ENCODE measurements at regions not wholly inside any gene's neighbourhood (a gene's known extent, or its start where the extent isn't known, plus 50 kb on each side); places are given as distances from the start of the nearest gene placed in this dataset.

GRCh38 chr10:85231534-85232270 is 903.3 kb downstream of the CCSER2 start:
- DNase-seq (no peak), ATAC-seq (replicated peaks in 1 of 4) (no peak)
- WGBS (ENCODE audit: insufficient coverage) = 71% methylated on average over 1 of the region's 3 CpGs
- no peaks in the 10 kb centered on the region for H3K4me1 Mint-ChIP-seq
- no peaks in the 10 kb centered on the region for H3K4me1 ChIP-seq (ENCODE audit: control insufficient read depth in 1 of 2, extremely low read depth in 1 of 2, insufficient read depth in 2 of 2, low read length in 2 of 2)
- no peaks in the 10 kb centered on the region for H3K36me3 Mint-ChIP-seq
- H3K27me3 Mint-ChIP-seq = no peaks in the 10 kb centered on the region
- no peaks in the 10 kb centered on the region for H3K27me3 ChIP-seq (replicated peaks in 1 of 2; ENCODE audit: control insufficient read depth in 2 of 2, extremely low read depth in 1 of 2, insufficient read depth in 2 of 2, low read length in 1 of 2)
- H3K27ac Mint-ChIP-seq = no peak overlapping the region
- H3K27ac ChIP-seq (ENCODE audit: low read length) = no peak overlapping the region
- no peaks in the 10 kb centered on the region for H3K9me3 ChIP-seq
- ChIA-PET CTCF (no interaction called here), POLR2A (no interaction called here)
- H3K9me3 Mint-ChIP-seq = peaks cover 0 to 9% (median 0%) of the 10 kb centered on the region in 3 donors
- no peaks in the 10 kb centered on the region for H3K36me3 ChIP-seq (ENCODE audit: control insufficient read depth in 2 of 2, extremely low read depth in 1 of 2, insufficient read depth in 1 of 2, low read length in 1 of 2)
- no peak overlapping the region for H3K4me3 ChIP-seq (ENCODE audit: control insufficient read depth in 1 of 2, extremely low read depth in 1 of 2, low read length in 1 of 2)
- no peak overlapping the region for H3K4me3 Mint-ChIP-seq

GRCh38 chr10:85235258-85235657 is 906.9 kb downstream of the CCSER2 start:
- Mint-ChIP-seq H3K9me3 (peaks cover 0 to 4% (median 3%) of the 10 kb centered on the region in 3 donors), H3K36me3 (no peaks in the 10 kb centered on the region), H3K4me1 (no peaks in the 10 kb centered on the region), H3K4me3 (no peak overlapping the region), H3K27me3 (no peaks in the 10 kb centered on the region), H3K27ac (no peak overlapping the region)
- Histone ChIP-seq H3K4me1 (ENCODE audit: control insufficient read depth in 1 of 2, extremely low read depth in 1 of 2, insufficient read depth in 2 of 2, low read length in 2 of 2) (no peaks in the 10 kb centered on the region), H3K36me3 (ENCODE audit: control insufficient read depth in 2 of 2, extremely low read depth in 1 of 2, insufficient read depth in 1 of 2, low read length in 1 of 2) (no peaks in the 10 kb centered on the region), H3K4me3 (ENCODE audit: control insufficient read depth in 1 of 2, extremely low read depth in 1 of 2, low read length in 1 of 2) (no peak overlapping the region), H3K9me3 (no peaks in the 10 kb centered on the region), H3K27me3 (replicated peaks in 1 of 2; ENCODE audit: control insufficient read depth in 2 of 2, extremely low read depth in 1 of 2, insufficient read depth in 2 of 2, low read length in 1 of 2) (no peaks in the 10 kb centered on the region), H3K27ac (ENCODE audit: low read length) (no peak overlapping the region)
- POLR2A ChIA-PET = no interaction called here
- no peak for ATAC-seq (replicated peaks in 1 of 4)
- CTCF ChIA-PET = interaction anchor here in 1 of 2 donors (0.5 kb wide), 1 partner anchor 1084 kb away, joined by 3 read pairs; no protein-coding TSS in a partner anchor
- WGBS (ENCODE audit: insufficient coverage) = no CpG with 5 or more reads among the region's 2 CpGs
- no peak for DNase-seq

GRCh38 chr10:85238676-85239075 is 910.3 kb downstream of the CCSER2 start:
- peaks cover 0 to 3% (median 3%) of the 10 kb centered on the region in 3 donors for H3K9me3 Mint-ChIP-seq
- H3K36me3 Mint-ChIP-seq = no peaks in the 10 kb centered on the region
- ATAC-seq (replicated peaks in 1 of 4) = no peak
- no peaks in the 10 kb centered on the region for H3K4me1 Mint-ChIP-seq
- 99% methylated on average over 11 of the region's 13 CpGs for WGBS (ENCODE audit: insufficient coverage)
- H3K27me3 ChIP-seq (replicated peaks in 1 of 2; ENCODE audit: control insufficient read depth in 2 of 2, extremely low read depth in 1 of 2, insufficient read depth in 2 of 2, low read length in 1 of 2) = no peaks in the 10 kb centered on the region
- no peak for DNase-seq
- no peak overlapping the region for H3K4me3 Mint-ChIP-seq
- ChIA-PET CTCF (no interaction called here), POLR2A (no interaction called here)
- no peak overlapping the region for H3K4me3 ChIP-seq (ENCODE audit: control insufficient read depth in 1 of 2, extremely low read depth in 1 of 2, low read length in 1 of 2)
- H3K27ac Mint-ChIP-seq = no peak overlapping the region
- no peaks in the 10 kb centered on the region for H3K4me1 ChIP-seq (ENCODE audit: control insufficient read depth in 1 of 2, extremely low read depth in 1 of 2, insufficient read depth in 2 of 2, low read length in 2 of 2)
- H3K27me3 Mint-ChIP-seq = peaks cover 0 to 2% of the 10 kb centered on the region in 2 donors
- no peaks in the 10 kb centered on the region for H3K9me3 ChIP-seq
- no peak overlapping the region for H3K27ac ChIP-seq (ENCODE audit: low read length)
- H3K36me3 ChIP-seq (ENCODE audit: control insufficient read depth in 2 of 2, extremely low read depth in 1 of 2, insufficient read depth in 1 of 2, low read length in 1 of 2) = no peaks in the 10 kb centered on the region

GRCh38 chr10:85250304-85250703 is 921.9 kb downstream of the CCSER2 start:
- H3K27ac Mint-ChIP-seq = no peak overlapping the region
- CTCF ChIA-PET = no interaction called here
- no peaks in the 10 kb centered on the region for H3K9me3 ChIP-seq
- no peak overlapping the region for H3K4me3 Mint-ChIP-seq
- H3K4me3 ChIP-seq (ENCODE audit: control insufficient read depth in 1 of 2, extremely low read depth in 1 of 2, low read length in 1 of 2) = no peak overlapping the region
- ATAC-seq (replicated peaks in 1 of 4) = no peak
- WGBS (ENCODE audit: insufficient coverage) = 77% methylated on average over 4 of the region's 5 CpGs
- H3K9me3 Mint-ChIP-seq = peaks cover 0 to 6% (median 0%) of the 10 kb centered on the region in 3 donors
- no peaks in the 10 kb centered on the region for H3K4me1 ChIP-seq (ENCODE audit: control insufficient read depth in 1 of 2, extremely low read depth in 1 of 2, insufficient read depth in 2 of 2, low read length in 2 of 2)
- no peaks in the 10 kb centered on the region for H3K27me3 ChIP-seq (replicated peaks in 1 of 2; ENCODE audit: control insufficient read depth in 2 of 2, extremely low read depth in 1 of 2, insufficient read depth in 2 of 2, low read length in 1 of 2)
- H3K27me3 Mint-ChIP-seq = no peaks in the 10 kb centered on the region
- no peak overlapping the region for H3K27ac ChIP-seq (ENCODE audit: low read length)
- POLR2A ChIA-PET = no interaction called here
- no peaks in the 10 kb centered on the region for H3K36me3 Mint-ChIP-seq
- H3K36me3 ChIP-seq (ENCODE audit: control insufficient read depth in 2 of 2, extremely low read depth in 1 of 2, insufficient read depth in 1 of 2, low read length in 1 of 2) = no peaks in the 10 kb centered on the region
- H3K4me1 Mint-ChIP-seq = no peaks in the 10 kb centered on the region
- no peak for DNase-seq

- POLR2A ChIA-PET = interaction anchor here in 1 of 2 donors (0.5 kb wide), 1 partner anchor 20 kb away, joined by 3 read pairs; no protein-coding TSS in a partner anchor
- DNase-seq (no peak), ATAC-seq (replicated peaks in 1 of 4) (no peak)
- Histone ChIP-seq H3K27me3 (replicated peaks in 1 of 2; ENCODE audit: control insufficient read depth in 2 of 2, extremely low read depth in 1 of 2, insufficient read depth in 2 of 2, low read length in 1 of 2) (no peaks in the 10 kb centered on the region), H3K36me3 (ENCODE audit: control insufficient read depth in 2 of 2, extremely low read depth in 1 of 2, insufficient read depth in 1 of 2, low read length in 1 of 2) (no peaks in the 10 kb centered on the region), H3K27ac (ENCODE audit: low read length) (no peak overlapping the region), H3K4me1 (ENCODE audit: control insufficient read depth in 1 of 2, extremely low read depth in 1 of 2, insufficient read depth in 2 of 2, low read length in 2 of 2) (no peaks in the 10 kb centered on the region), H3K9me3 (no peaks in the 10 kb centered on the region), H3K4me3 (ENCODE audit: control insufficient read depth in 1 of 2, extremely low read depth in 1 of 2, low read length in 1 of 2) (no peak overlapping the region)
- Mint-ChIP-seq H3K4me3 (no peak overlapping the region), H3K9me3 (no peaks in the 10 kb centered on the region), H3K27me3 (peaks cover 0 to 4% of the 10 kb centered on the region in 2 donors), H3K27ac (no peak overlapping the region), H3K36me3 (no peaks in the 10 kb centered on the region), H3K4me1 (no peaks in the 10 kb centered on the region)
- WGBS (ENCODE audit: insufficient coverage) = 60% methylated on average over 2 of the region's 5 CpGs
- CTCF ChIA-PET = no interaction called here
Observed at GRCh38 chr10:85256481-85256880, 928.1 kb downstream of the CCSER2 start.

- POLR2A ChIA-PET = no interaction called here
Observed at GRCh38 chr10:85259908-85260307, 931.5 kb downstream of the CCSER2 start.

GRCh38 chr10:85262992-85263391 is 934.6 kb downstream of the CCSER2 start:
- no peak overlapping the region for H3K4me3 ChIP-seq (ENCODE audit: control insufficient read depth in 1 of 2, extremely low read depth in 1 of 2, low read length in 1 of 2)
- ChIA-PET POLR2A (no interaction called here), CTCF (no interaction called here)
- H3K36me3 Mint-ChIP-seq = no peaks in the 10 kb centered on the region
- no peaks in the 10 kb centered on the region for H3K27me3 ChIP-seq (replicated peaks in 1 of 2; ENCODE audit: control insufficient read depth in 2 of 2, extremely low read depth in 1 of 2, insufficient read depth in 2 of 2, low read length in 1 of 2)
- no peak overlapping the region for H3K27ac ChIP-seq (ENCODE audit: low read length)
- H3K4me3 Mint-ChIP-seq = no peak overlapping the region
- ATAC-seq (replicated peaks in 1 of 4) = no peak
- no peaks in the 10 kb centered on the region for H3K4me1 Mint-ChIP-seq
- no peak for DNase-seq
- H3K27ac Mint-ChIP-seq = no peak overlapping the region
- H3K27me3 Mint-ChIP-seq = peaks cover 0 to 4% of the 10 kb centered on the region in 2 donors
- no peaks in the 10 kb centered on the region for H3K9me3 ChIP-seq
- no peaks in the 10 kb centered on the region for H3K4me1 ChIP-seq (ENCODE audit: control insufficient read depth in 1 of 2, extremely low read depth in 1 of 2, insufficient read depth in 2 of 2, low read length in 2 of 2)
- H3K9me3 Mint-ChIP-seq = no peaks in the 10 kb centered on the region
- no peaks in the 10 kb centered on the region for H3K36me3 ChIP-seq (ENCODE audit: control insufficient read depth in 2 of 2, extremely low read depth in 1 of 2, insufficient read depth in 1 of 2, low read length in 1 of 2)

More at GRCh38 chr10:85259908-85260307, 931.5 kb downstream of the CCSER2 start:
- Mint-ChIP-seq H3K9me3 (no peaks in the 10 kb centered on the region), H3K27me3 (peaks cover 0 to 4% of the 10 kb centered on the region in 2 donors), H3K4me1 (no peaks in the 10 kb centered on the region), H3K36me3 (no peaks in the 10 kb centered on the region), H3K4me3 (no peak overlapping the region), H3K27ac (no peak overlapping the region)
- CTCF ChIA-PET = no interaction called here
- Histone ChIP-seq H3K9me3 (no peaks in the 10 kb centered on the region), H3K27me3 (replicated peaks in 1 of 2; ENCODE audit: control insufficient read depth in 2 of 2, extremely low read depth in 1 of 2, insufficient read depth in 2 of 2, low read length in 1 of 2) (no peaks in the 10 kb centered on the region), H3K4me3 (ENCODE audit: control insufficient read depth in 1 of 2, extremely low read depth in 1 of 2, low read length in 1 of 2) (no peak overlapping the region), H3K27ac (ENCODE audit: low read length) (no peak overlapping the region), H3K36me3 (ENCODE audit: control insufficient read depth in 2 of 2, extremely low read depth in 1 of 2, insufficient read depth in 1 of 2, low read length in 1 of 2) (no peaks in the 10 kb centered on the region), H3K4me1 (ENCODE audit: control insufficient read depth in 1 of 2, extremely low read depth in 1 of 2, insufficient read depth in 2 of 2, low read length in 2 of 2) (no peaks in the 10 kb centered on the region)
- no peak for ATAC-seq (replicated peaks in 1 of 4)
- WGBS (ENCODE audit: insufficient coverage) = no CpG with 5 or more reads among the region's 4 CpGs
- DNase-seq = no peak
